HUES6 (cell line): ENCODE measurements at regions not wholly inside any gene's neighbourhood (a gene's known extent, or its start where the extent isn't known, plus 50 kb on each side); places are given as distances from the start of the nearest gene placed in this dataset.
"Not testable (repeated sequence)": the region's sequence is repeated elsewhere in the genome, so short reads cannot be mapped to it uniquely, and the experiment has no call there.

ENCODE experiments used
- H3K27ac ChIP-seq: 2 replicates; pipeline ENCODE4 v1.7.0; 2013; ENCODE audit warnings: low read depth, mild to moderate bottlenecking, low read length, inconsistent platforms
- H3K27me3 ChIP-seq: 2 replicates; pipeline ENCODE4 v1.6.1; 2013; ENCODE audit warnings: low read length; ENCODE audit not compliant: control insufficient read depth, insufficient read depth
- H3K36me3 ChIP-seq: 2 replicates; pipeline ENCODE4 v1.6.1; 2013; ENCODE audit warnings: low read length; ENCODE audit not compliant: control insufficient read depth, insufficient read depth
- H3K4me1 ChIP-seq: 2 replicates; pipeline ENCODE4 v1.6.1; 2013; ENCODE audit warnings: low read length; ENCODE audit not compliant: control insufficient read depth, insufficient read depth
- H3K4me3 ChIP-seq: 2 replicates; pipeline ENCODE4 v1.5.1; 2013; ENCODE audit warnings: low read depth, low read length
- H3K9ac ChIP-seq: one replicate; pipeline ENCODE4 v1.6.1; 2013; ENCODE audit warnings: mild to moderate bottlenecking, low read length
- H3K9me3 ChIP-seq: 2 replicates; pipeline ENCODE4 v1.6.1; 2013; ENCODE audit warnings: low read depth, low read length; ENCODE audit not compliant: control insufficient read depth, insufficient read depth

DNA sequence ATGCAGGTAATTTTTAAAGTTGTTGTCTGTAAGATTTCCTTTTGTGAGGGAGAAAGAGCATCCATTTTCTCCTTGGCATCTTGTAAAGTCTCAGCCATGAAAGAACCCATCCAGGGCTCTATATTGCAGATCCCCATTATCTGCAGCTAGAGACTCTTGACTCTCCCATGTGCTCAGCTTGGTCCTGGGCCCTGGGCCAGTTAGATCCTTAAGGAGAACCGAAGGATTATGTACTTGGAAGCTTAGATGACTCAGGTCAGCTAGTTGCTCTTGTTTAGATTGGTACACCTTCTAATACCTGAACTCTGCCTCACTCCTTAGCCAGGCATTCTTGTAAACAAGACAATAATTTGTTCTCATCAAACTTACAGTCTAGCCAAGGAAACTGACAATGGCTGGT lies 1617.6 kb downstream of the KHDRBS2 start:
- Histone ChIP-seq H3K4me3 (no peak overlapping the region), H3K36me3 (no peaks in the 10 kb centered on the region), H3K27ac (no peak overlapping the region), H3K9ac (no peak overlapping the region), H3K9me3 (peaks cover 32% of the 10 kb centered on the region), H3K4me1 (peaks cover 19% of the 10 kb centered on the region; the same call in 1 of the 2 replicates), H3K27me3 (no peaks in the 10 kb centered on the region)

DNA sequence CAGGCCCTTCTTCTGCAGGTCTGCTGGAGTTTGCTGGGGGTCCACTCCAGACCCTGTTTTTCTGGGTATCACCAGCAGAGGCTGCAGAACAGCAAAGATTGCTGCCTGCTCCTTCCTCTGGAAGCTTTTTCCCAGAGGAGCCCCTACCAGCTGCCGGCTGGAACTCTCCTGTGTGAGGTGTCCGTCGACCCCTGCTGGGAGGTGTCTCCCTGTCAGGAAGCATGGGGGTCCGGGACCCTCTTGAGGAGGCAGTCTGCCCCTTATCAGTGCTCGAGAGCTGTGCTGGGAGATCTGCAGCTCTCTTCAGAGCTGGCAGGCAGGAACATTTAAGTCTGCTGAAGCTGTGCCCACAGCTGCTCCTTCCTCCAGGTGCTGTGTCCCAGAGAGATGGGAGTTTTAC lies 1622.8 kb downstream of the KHDRBS2 start:
- H3K4me1 ChIP-seq, H3K4me3 ChIP-seq, H3K27ac ChIP-seq, H3K27me3 ChIP-seq, H3K9ac ChIP-seq, H3K36me3 ChIP-seq: not testable (repeated sequence)
- H3K9me3 ChIP-seq = peaks cover 42% of the 10 kb centered on the region

DNA sequence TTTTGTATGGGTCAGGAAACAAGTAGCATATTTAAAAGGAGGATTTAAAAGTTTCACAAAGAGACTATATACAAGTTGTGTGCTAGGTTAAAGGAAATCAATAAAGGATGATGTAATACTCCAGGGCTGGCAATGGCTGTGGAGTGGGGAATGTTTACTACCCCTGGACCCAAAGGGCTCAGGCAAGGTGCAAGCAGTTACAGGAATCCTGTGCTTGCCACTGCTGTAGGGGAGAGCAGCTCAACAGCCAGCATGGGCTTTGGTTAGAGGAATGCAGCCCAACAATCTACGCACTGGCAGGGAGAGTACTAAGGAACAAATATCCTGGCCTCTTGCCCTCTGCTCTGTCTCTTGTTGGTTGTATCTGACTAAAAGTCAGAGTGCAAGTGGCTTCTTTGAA lies 1642.2 kb downstream of the KHDRBS2 start:
- Histone ChIP-seq H3K27ac (no peak overlapping the region), H3K9me3 (no peaks in the 10 kb centered on the region), H3K27me3 (no peaks in the 10 kb centered on the region), H3K9ac (no peak overlapping the region), H3K4me1 (no peaks in the 10 kb centered on the region; the same call in 1 of the 2 replicates), H3K36me3 (no peaks in the 10 kb centered on the region), H3K4me3 (no peak overlapping the region)

DNA sequence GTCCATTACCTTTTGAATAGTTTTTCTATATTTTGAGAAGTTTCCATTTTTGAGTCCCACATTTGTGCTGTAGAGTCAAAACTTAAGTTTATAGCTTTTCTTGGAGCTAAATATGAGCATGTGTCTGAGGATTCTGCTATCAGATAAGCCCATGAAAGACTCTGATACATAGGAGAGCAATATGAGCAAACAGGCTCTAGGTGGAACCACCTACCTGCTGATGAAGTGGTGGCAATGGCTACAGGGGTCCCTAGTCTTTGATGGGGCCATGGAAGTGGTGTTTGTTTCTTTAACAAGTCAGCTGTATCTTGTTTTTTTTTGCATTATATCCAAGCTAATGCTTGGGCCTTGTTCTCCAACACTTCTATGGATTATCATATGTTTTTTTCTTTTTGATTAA lies 1646.8 kb downstream of the KHDRBS2 start:
- not testable (repeated sequence) for H3K9me3 ChIP-seq, H3K4me1 ChIP-seq, H3K27ac ChIP-seq, H3K27me3 ChIP-seq, H3K9ac ChIP-seq, H3K36me3 ChIP-seq, H3K4me3 ChIP-seq
